WERI-Rb-1 (cell line): ENCODE measurements at regions not wholly inside any gene's neighbourhood (a gene's known extent, or its start where the extent isn't known, plus 50 kb on each side); places are given as distances from the start of the nearest gene placed in this dataset.
"Not testable (repeated sequence)": the region's sequence is repeated elsewhere in the genome, so short reads cannot be mapped to it uniquely, and the experiment has no call there.

Source experiments
- DNase-seq: peaks from one replicate; pipeline ENCODE4 v3.0.0-alpha.2; 2020
- H3K27ac ChIP-seq: fragments of 250-450 bp; sonication (Bioruptor Pico); 2 replicates; pipeline ENCODE4 v1.5.1; 2020; ENCODE audit warnings: mild to moderate bottlenecking, moderate library complexity
- H3K27me3 ChIP-seq: fragments of 250-450 bp; sonication (Bioruptor Pico); 2 replicates; pipeline ENCODE4 v1.5.1; 2021; ENCODE audit warnings: mild to moderate bottlenecking, low read depth, moderate library complexity; ENCODE audit not compliant: insufficient read depth, severe bottlenecking
- H3K36me3 ChIP-seq: fragments of 250-450 bp; sonication (Bioruptor Pico); 2 replicates; pipeline ENCODE4 v1.5.1; 2020; ENCODE audit warnings: mild to moderate bottlenecking, moderate library complexity
- H3K4me3 ChIP-seq: 2 replicates; pipeline ENCODE4 v1.5.1; 2011; ENCODE audit warnings: low read depth, mild to moderate bottlenecking, control low read depth, low read length
- H3K9me3 ChIP-seq: fragments of 250-450 bp; sonication (Bioruptor Pico); 2 replicates; pipeline ENCODE4 v1.5.1; 2021; ENCODE audit warnings: mild to moderate bottlenecking, moderate library complexity; ENCODE audit not compliant: severe bottlenecking
- CTCF ChIP-seq: IDR thresholded peaks from 2 replicates; pipeline ENCODE4 v1.5.1; 2011; ENCODE audit warnings: low read depth, mild to moderate bottlenecking, control low read depth, inconsistent platforms, low read length

DNA sequence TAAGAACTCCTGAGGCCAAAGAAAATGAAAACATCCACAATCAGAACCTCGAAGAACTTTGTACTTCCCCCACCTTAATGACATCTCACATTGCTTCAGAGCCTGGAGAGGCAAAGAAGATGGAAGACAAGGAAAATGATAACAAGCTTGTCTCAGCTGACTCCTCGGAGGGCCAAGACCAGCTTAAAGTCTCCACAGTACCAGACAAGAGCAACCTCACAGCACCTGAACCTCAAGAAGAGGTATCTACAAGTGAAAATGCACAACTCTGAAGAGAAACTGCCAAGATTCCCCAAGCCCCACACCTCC is 97.5 kb downstream of the HNRNPD start:
- Histone ChIP-seq H3K36me3 (no peaks in the 10 kb centered on the region), H3K4me3 (no peak overlapping the region), H3K27me3 (no peaks in the 10 kb centered on the region), H3K27ac (no peak overlapping the region), H3K9me3 (no peaks in the 10 kb centered on the region)
- no peak for TF ChIP-seq CTCF
- DNase-seq: no peak

- H3K4me3 ChIP-seq: no peak overlapping the region
- H3K27ac ChIP-seq: no peak overlapping the region
- no peak for TF ChIP-seq CTCF
- H3K9me3 ChIP-seq: no peaks in the 10 kb centered on the region
- H3K27me3 ChIP-seq: no peaks in the 10 kb centered on the region
- DNase-seq: peak; percentile 40
- H3K36me3 ChIP-seq: no peaks in the 10 kb centered on the region
Observed at GRCh38 chr4:82275431-82276331, 98.1 kb downstream of the HNRNPD start.

GRCh38 chr4:82274700-82275099 is 99.1 kb downstream of the HNRNPD start:
- H3K27me3 ChIP-seq, H3K4me3 ChIP-seq, H3K36me3 ChIP-seq, H3K27ac ChIP-seq, DNase-seq, H3K9me3 ChIP-seq: not testable (repeated sequence)

DNA sequence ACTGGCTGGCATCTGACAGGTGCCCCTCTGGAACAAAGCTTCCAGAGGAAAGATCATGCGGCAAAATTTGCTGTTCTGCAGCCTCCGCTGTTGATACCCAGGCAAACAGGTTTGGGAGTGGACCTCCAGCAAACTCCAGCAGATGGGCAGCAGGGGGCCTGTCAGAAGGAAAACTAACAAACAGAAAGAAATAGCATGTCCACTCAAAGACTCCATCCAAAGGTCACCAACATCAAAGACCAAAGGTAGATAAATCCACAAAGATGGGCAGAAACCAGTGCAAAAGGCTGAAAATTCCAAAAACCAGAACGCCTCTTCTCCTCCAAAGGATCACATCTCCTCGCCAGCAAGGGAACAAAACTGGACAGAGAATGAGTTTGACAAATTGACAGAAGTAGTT is 101.3 kb downstream of the HNRNPD start:
- not testable (repeated sequence) for H3K36me3 ChIP-seq, H3K9me3 ChIP-seq, H3K4me3 ChIP-seq, H3K27me3 ChIP-seq, H3K27ac ChIP-seq, DNase-seq

GRCh38 chr4:82271915-82272480 is 101.8 kb downstream of the HNRNPD start:
- peak; percentile 21 for DNase-seq
- not testable (repeated sequence) for H3K27ac ChIP-seq, H3K9me3 ChIP-seq, H3K27me3 ChIP-seq, H3K4me3 ChIP-seq, H3K36me3 ChIP-seq

DNA sequence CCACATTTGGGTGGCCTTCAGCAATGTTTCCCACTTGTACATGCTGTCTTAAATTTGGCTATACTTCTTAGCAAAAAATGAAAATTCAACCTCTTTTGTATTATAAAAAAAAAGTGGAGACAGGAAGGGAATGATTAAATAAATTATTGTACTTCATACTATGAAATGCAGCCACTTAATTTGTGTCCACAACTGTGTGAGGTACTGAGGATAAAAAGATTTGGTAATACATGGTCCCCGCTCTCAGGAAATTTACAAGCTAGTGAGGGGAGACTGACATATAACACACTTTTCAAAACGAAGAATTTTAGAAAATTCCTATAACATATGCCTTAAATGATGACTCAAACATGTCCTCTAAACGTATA is 105.0 kb downstream of the HNRNPD start:
- no peak for DNase-seq
- H3K36me3 ChIP-seq: no peaks in the 10 kb centered on the region
- no peak for TF ChIP-seq CTCF
- H3K4me3 ChIP-seq: no peak overlapping the region
- H3K27ac ChIP-seq: no peak overlapping the region
- H3K9me3 ChIP-seq: no peaks in the 10 kb centered on the region
- no peaks in the 10 kb centered on the region for H3K27me3 ChIP-seq

DNA sequence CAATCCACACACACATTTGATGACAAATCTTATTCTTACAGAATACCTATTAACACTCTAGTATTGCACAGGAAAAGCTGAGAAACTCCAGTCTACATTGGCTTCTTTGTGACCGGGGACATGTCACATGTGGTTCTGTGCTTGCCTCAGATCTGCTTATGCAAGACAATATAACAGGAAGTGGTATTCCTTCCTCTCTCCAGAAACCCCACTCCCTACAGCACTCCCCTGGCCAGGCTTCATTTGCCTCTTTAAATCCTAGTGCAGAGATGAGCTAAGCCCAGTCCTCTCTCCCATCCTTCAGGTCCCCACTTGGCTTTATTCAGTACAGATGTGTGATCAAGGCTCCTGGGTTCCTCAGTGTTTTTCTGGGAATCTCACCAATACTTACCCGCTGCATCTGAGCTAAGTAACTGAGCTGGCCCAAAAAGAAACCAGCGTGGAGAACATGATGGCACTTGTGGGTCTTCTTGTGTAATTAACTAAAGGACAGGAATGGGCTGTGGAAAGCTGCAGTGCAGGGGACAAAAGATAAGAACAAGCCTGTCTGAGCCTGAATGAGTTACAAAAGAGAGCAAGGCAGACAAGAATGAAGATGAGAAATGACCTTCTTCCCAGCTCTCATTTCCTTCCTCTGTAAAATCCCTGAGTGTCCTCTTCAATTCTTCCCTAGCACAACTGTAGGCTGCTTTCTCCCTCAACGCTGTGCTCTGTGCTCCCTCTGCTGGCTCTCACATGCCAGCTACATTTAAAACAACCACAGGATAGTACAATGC is 105.6 kb downstream of the HNRNPD start:
- no peaks in the 10 kb centered on the region for H3K36me3 ChIP-seq
- no peak overlapping the region for H3K27ac ChIP-seq
- DNase-seq: peak; percentile 67
- TF ChIP-seq CTCF: peak; percentile 86
- H3K27me3 ChIP-seq: no peaks in the 10 kb centered on the region
- no peak overlapping the region for H3K4me3 ChIP-seq
- H3K9me3 ChIP-seq: no peaks in the 10 kb centered on the region
